ENCODE measurements at regions not wholly inside any gene's neighbourhood (a gene's known extent, or its start where the extent isn't known, plus 50 kb on each side); places are given as distances from the start of the nearest gene placed in this dataset.

GRCh38 chr6:87887266-87887665, 160.4 kb upstream of the SPACA1 start:
- TF ChIP-seq CTCF (IDR thresholded peaks at IDR 0.05) (no peak), POLR2A (IDR thresholded peaks at IDR 0.05) (no peak)

All from thyroid gland (tissue), 4 donors.